HG02970 (cell line): ENCODE measurements at regions not wholly inside any gene's neighbourhood (a gene's known extent, or its start where the extent isn't known, plus 50 kb on each side); places are given as distances from the start of the nearest gene placed in this dataset.
"Not testable (repeated sequence)": the region's sequence is repeated elsewhere in the genome, so short reads cannot be mapped to it uniquely, and the experiment has no call there.

ENCODE experiments used
- ATAC-seq: cut with Tn5 transposase; IDR thresholded peaks from one replicate; pipeline ENCODE4 v1.9.1; 2021; ENCODE audit warnings: mild to moderate bottlenecking, moderate library complexity, moderate number of reproducible peaks; ENCODE audit not compliant: unreplicated experiment, low FRiP score

- ATAC-seq: no peak
Observed at GRCh38 chr13:65275108-65275507, 1955.0 kb downstream of the PCDH9 start.

- not testable (repeated sequence) for ATAC-seq
Observed at GRCh38 chr13:65273811-65274420, 1956.2 kb downstream of the PCDH9 start.

- ATAC-seq: no peak
Observed at GRCh38 chr13:65268009-65268408, 1962.1 kb downstream of the PCDH9 start.

- no peak for ATAC-seq
Observed at GRCh38 chr13:65265988-65266387, 1964.1 kb downstream of the PCDH9 start.

GRCh38 chr13:65264066-65264465 is 1966.1 kb downstream of the PCDH9 start:
- no peak for ATAC-seq

GRCh38 chr13:65260946-65261891 is 1968.9 kb downstream of the PCDH9 start:
- ATAC-seq: no peak

GRCh38 chr13:65240773-65241172 is 1989.4 kb downstream of the PCDH9 start:
- no peak for ATAC-seq

GRCh38 chr13:65236841-65237418 is 1993.2 kb downstream of the PCDH9 start:
- ATAC-seq: no peak

GRCh38 chr13:65217471-65217995 is 2012.6 kb downstream of the PCDH9 start:
- ATAC-seq: no peak

GRCh38 chr13:65202845-65203244 is 2027.3 kb downstream of the PCDH9 start:
- ATAC-seq: not testable (repeated sequence)

GRCh38 chr13:65188721-65189120 is 2041.4 kb downstream of the PCDH9 start:
- no peak for ATAC-seq

- no peak for ATAC-seq
Observed at GRCh38 chr13:65168026-65168425, 2062.1 kb downstream of the PCDH9 start.

GRCh38 chr13:65166675-65167074 is 2063.5 kb downstream of the PCDH9 start:
- no peak for ATAC-seq

- ATAC-seq: no peak
Observed at GRCh38 chr13:65159803-65160202, 2070.3 kb downstream of the PCDH9 start.

- no peak for ATAC-seq
Observed at GRCh38 chr13:65155861-65156260, 2074.3 kb downstream of the PCDH9 start.

- no peak for ATAC-seq
Observed at GRCh38 chr13:65154661-65155447, 2075.3 kb downstream of the PCDH9 start.

- ATAC-seq: no peak
Observed at GRCh38 chr13:65149687-65150086, 2080.4 kb downstream of the PCDH9 start.

- no peak for ATAC-seq
Observed at GRCh38 chr13:65143920-65144319, 2086.2 kb downstream of the PCDH9 start.

- no peak for ATAC-seq
Observed at GRCh38 chr13:65133094-65133493, 2097.0 kb downstream of the PCDH9 start.

- no peak for ATAC-seq
Observed at GRCh38 chr13:65125236-65125635, 2104.9 kb downstream of the PCDH9 start.
